NCI-H446 (cell line): ENCODE measurements at regions not wholly inside any gene's neighbourhood (a gene's known extent, or its start where the extent isn't known, plus 50 kb on each side); places are given as distances from the start of the nearest gene placed in this dataset.
"Not testable (repeated sequence)": the region's sequence is repeated elsewhere in the genome, so short reads cannot be mapped to it uniquely, and the experiment has no call there.

Experiments used
- DNase-seq, 2 experiments: peaks; one replicate each; lab custom pipeline; 2025; lab: John Stamatoyannopoulos, UW

- DNase-seq: no peak
These were observed 160.1 kb upstream of the TAS2R1 start for GRCh38 chr5:9790276-9790675.

GRCh38 chr5:9789777-9790176 is 159.6 kb upstream of the TAS2R1 start:
- DNase-seq: no peak

GRCh38 chr5:9787861-9788600 is 157.9 kb upstream of the TAS2R1 start:
- no peak for DNase-seq

GRCh38 chr5:9786380-9787360 is 156.5 kb upstream of the TAS2R1 start:
- no peak for DNase-seq

- no peak for DNase-seq
These were observed 155.6 kb upstream of the TAS2R1 start for GRCh38 chr5:9785751-9786150.

- DNase-seq: no peak
These were observed 154.1 kb upstream of the TAS2R1 start for GRCh38 chr5:9784231-9784630.

- DNase-seq: no peak
These were observed 152.8 kb upstream of the TAS2R1 start for GRCh38 chr5:9782826-9783560.

- DNase-seq: no peak
These were observed 151.7 kb upstream of the TAS2R1 start for GRCh38 chr5:9781890-9782289.

- DNase-seq: no peak
These were observed 151.1 kb upstream of the TAS2R1 start for GRCh38 chr5:9781275-9781674.

GRCh38 chr5:9780501-9780900 is 150.3 kb upstream of the TAS2R1 start:
- no peak for DNase-seq

GRCh38 chr5:9776525-9776924 is 146.4 kb upstream of the TAS2R1 start:
- DNase-seq: no peak

GRCh38 chr5:9775339-9775738 is 145.2 kb upstream of the TAS2R1 start:
- DNase-seq: no peak

GRCh38 chr5:9774472-9775079 is 144.4 kb upstream of the TAS2R1 start:
- no peak for DNase-seq

- DNase-seq: no peak
These were observed 140.9 kb upstream of the TAS2R1 start for GRCh38 chr5:9771079-9771478.

- DNase-seq: no peak
These were observed 136.4 kb upstream of the TAS2R1 start for GRCh38 chr5:9766581-9766980.

GRCh38 chr5:9765419-9766140 is 135.4 kb upstream of the TAS2R1 start:
- DNase-seq: no peak

GRCh38 chr5:9761706-9762105 is 131.6 kb upstream of the TAS2R1 start:
- DNase-seq: peak in 1 of 2 experiments; percentile 33

- DNase-seq: not testable (repeated sequence)
These were observed 122.5 kb upstream of the TAS2R1 start for GRCh38 chr5:9752670-9753069.

GRCh38 chr5:9743507-9743906 is 113.4 kb upstream of the TAS2R1 start:
- DNase-seq: no peak

- no peak for DNase-seq
These were observed 112.7 kb upstream of the TAS2R1 start for GRCh38 chr5:9742848-9743247.

- no peak for DNase-seq
These were observed 109.0 kb upstream of the TAS2R1 start for GRCh38 chr5:9739135-9739534.
